ENCODE measurements at regions not wholly inside any gene's neighbourhood (a gene's known extent, or its start where the extent isn't known, plus 50 kb on each side); places are given as distances from the start of the nearest gene placed in this dataset.

GRCh38 chr4:38396845-38397547 lies 267.0 kb upstream of the KLF3 start:
- H3K9me3 ChIP-seq: no peaks in the 10 kb centered on the region; the same call in 1 of the 2 replicates
- H3K36me3 ChIP-seq: no peaks in the 10 kb centered on the region
- TF ChIP-seq CTCF (IDR thresholded peaks at IDR 0.05; ENCODE audit: low read depth, low read length): no peak
- no peaks in the 10 kb centered on the region for H3K27me3 ChIP-seq
- H3K4me3 ChIP-seq (ENCODE audit: low read depth, low read length): no peak overlapping the region
- DNase-seq: no peak
- H3K4me1 ChIP-seq: peaks cover 3% of the 10 kb centered on the region; the same call in 1 of the 2 replicates

- no peak for DNase-seq
- no peaks in the 10 kb centered on the region for H3K27me3 ChIP-seq
- no peak for TF ChIP-seq CTCF (IDR thresholded peaks at IDR 0.05; ENCODE audit: low read depth, low read length)
- no peaks in the 10 kb centered on the region for H3K36me3 ChIP-seq
- H3K4me1 ChIP-seq: peaks cover 3% of the 10 kb centered on the region; the same call in 1 of the 2 replicates
- H3K9me3 ChIP-seq: no peaks in the 10 kb centered on the region
- H3K4me3 ChIP-seq (ENCODE audit: low read depth, low read length): no peak overlapping the region
These were observed 263.1 kb upstream of the KLF3 start for GRCh38 chr4:38400946-38401345.

- no peak for TF ChIP-seq CTCF (IDR thresholded peaks at IDR 0.05; ENCODE audit: low read depth, low read length)
- H3K27me3 ChIP-seq: no peaks in the 10 kb centered on the region
- no peaks in the 10 kb centered on the region for H3K36me3 ChIP-seq
- no peak overlapping the region for H3K4me3 ChIP-seq (ENCODE audit: low read depth, low read length)
- H3K4me1 ChIP-seq: no peaks in the 10 kb centered on the region
- DNase-seq: no peak
- H3K9me3 ChIP-seq: no peaks in the 10 kb centered on the region
These were observed 257.8 kb upstream of the KLF3 start for GRCh38 chr4:38406243-38406642.

DNA sequence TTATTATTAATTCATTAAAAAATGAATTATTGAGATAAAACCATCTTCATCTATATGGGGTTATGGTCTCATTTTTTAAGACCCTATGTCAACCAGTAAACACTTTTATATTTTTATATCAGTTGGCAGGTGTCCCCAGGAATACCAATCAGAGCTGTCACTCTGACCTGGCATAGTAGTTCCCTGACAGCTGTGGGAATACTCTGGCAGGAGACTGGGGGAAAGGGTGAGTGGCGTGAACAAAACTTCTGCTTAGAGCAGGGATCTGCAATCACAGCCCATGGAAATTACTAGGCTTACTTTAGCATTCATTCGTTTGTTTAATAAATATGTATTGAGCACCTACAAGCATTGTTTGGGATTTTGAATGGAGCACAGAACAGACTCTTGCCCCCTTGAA lies 254.1 kb upstream of the KLF3 start:
- Histone ChIP-seq H3K9me3 (no peaks in the 10 kb centered on the region), H3K4me3 (ENCODE audit: low read depth, low read length) (no peak overlapping the region), H3K36me3 (no peaks in the 10 kb centered on the region), H3K4me1 (no peaks in the 10 kb centered on the region), H3K27me3 (no peaks in the 10 kb centered on the region)
- no peak for DNase-seq
- no peak for TF ChIP-seq CTCF (IDR thresholded peaks at IDR 0.05; ENCODE audit: low read depth, low read length)

DNA sequence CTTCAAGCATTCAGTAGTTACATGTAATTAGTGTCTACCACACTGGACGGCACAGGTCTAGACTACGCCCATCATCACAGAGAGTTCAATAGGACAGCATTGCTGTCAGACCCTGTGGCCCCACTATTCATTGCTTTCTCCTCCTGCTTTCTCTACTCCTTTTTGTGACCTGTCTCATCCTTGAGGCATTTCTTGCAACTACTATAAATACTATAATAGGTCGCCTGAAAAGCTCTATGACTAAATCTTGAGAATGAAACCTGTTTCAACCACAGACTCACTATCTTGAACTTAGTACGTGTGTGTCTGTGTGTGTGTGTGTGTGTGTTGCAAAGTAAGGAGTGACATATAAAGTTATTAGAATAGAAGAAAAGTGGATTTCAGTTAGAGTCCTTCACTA lies 252.9 kb upstream of the KLF3 start:
- Histone ChIP-seq H3K9me3 (no peaks in the 10 kb centered on the region), H3K36me3 (no peaks in the 10 kb centered on the region), H3K4me1 (no peaks in the 10 kb centered on the region), H3K4me3 (ENCODE audit: low read depth, low read length) (no peak overlapping the region), H3K27me3 (no peaks in the 10 kb centered on the region)
- no peak for TF ChIP-seq CTCF (IDR thresholded peaks at IDR 0.05; ENCODE audit: low read depth, low read length)
- DNase-seq: no peak

DNA sequence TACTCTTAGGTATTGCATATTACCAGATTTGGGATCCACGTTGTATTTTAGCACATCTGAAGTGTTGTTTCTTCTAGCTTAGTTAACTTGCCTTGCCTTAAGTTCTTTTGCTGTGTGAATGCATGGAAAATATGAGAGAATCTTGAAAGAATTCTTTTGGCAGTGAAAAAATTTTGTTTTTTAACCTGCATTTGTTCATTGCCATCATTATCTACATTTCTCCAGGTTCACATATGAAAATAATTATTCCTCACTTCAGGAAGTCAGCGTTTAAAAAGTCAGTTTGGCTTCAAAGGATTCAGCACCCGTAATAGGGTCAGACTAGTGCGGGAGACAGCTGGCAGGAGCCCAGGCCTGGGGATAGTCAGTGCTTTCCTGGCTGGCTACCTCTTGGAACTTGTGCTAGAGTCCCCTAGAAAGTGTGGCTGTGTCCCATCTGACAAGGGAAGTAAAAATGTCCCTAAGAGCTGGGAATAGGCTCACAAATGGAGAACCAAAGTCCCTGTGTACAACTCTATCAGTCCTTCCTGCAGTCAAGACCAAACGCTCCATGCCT lies 251.9 kb upstream of the KLF3 start:
- Histone ChIP-seq H3K27me3 (no peaks in the 10 kb centered on the region), H3K4me1 (no peaks in the 10 kb centered on the region)

More for the DNA sequence above, 251.9 kb upstream of the KLF3 start:
- H3K36me3 ChIP-seq: no peaks in the 10 kb centered on the region
- no peak overlapping the region for H3K4me3 ChIP-seq (ENCODE audit: low read depth, low read length)
- no peak for TF ChIP-seq CTCF (IDR thresholded peaks at IDR 0.05; ENCODE audit: low read depth, low read length)
- H3K9me3 ChIP-seq: no peaks in the 10 kb centered on the region
- no peak for DNase-seq
